Fibroblast of lung (primary cell): ENCODE measurements at regions not wholly inside any gene's neighbourhood (a gene's known extent, or its start where the extent isn't known, plus 50 kb on each side); places are given as distances from the start of the nearest gene placed in this dataset.

Experiments used
- DNase-seq, 2 donors: peaks; one replicate each; pipeline versions ENCODE4 v3.0.0 to v3.0.0-alpha.2; 2010; ENCODE audit warnings: low read depth in 2 of 2
- H2AFZ ChIP-seq: 2 replicates; pipeline ENCODE4 v1.5.1; 2012; ENCODE audit warnings: low read length, control low read depth, inconsistent platforms
- H3K27ac ChIP-seq: 2 replicates; pipeline ENCODE4 v1.5.1; 2011; ENCODE audit warnings: low read length, control low read depth; ENCODE audit not compliant: insufficient read depth
- H3K27me3 ChIP-seq: 2 replicates; pipeline ENCODE4 v1.5.1; 2011; ENCODE audit warnings: mild to moderate bottlenecking, low read length; ENCODE audit not compliant: control insufficient read depth, insufficient read depth
- H3K36me3 ChIP-seq: 2 replicates; pipeline ENCODE4 v1.5.1; 2011; ENCODE audit warnings: low read length; ENCODE audit not compliant: control insufficient read depth, insufficient read depth
- H3K4me1 ChIP-seq: 2 replicates; pipeline ENCODE4 v1.5.1; 2011; ENCODE audit warnings: low read length; ENCODE audit not compliant: control insufficient read depth, insufficient read depth; ENCODE audit errors: extremely low read depth
- H3K4me2 ChIP-seq: 2 replicates; pipeline ENCODE4 v1.5.1; 2011; ENCODE audit warnings: low read length, control low read depth; ENCODE audit not compliant: insufficient read depth; ENCODE audit errors: extremely low read depth
- H3K4me3 ChIP-seq, 4 experiments: fragments of 200-600 bp in 1 of 4; sonication (generic) in 1 of 4; replicated peaks in 1 of 4; 2 replicates each; pipeline ENCODE4 v1.5.1; 2011 to 2016; ENCODE audit warnings: low read length in 4 of 4, low read depth in 3 of 4, mild to moderate bottlenecking in 3 of 4, control low read depth in 2 of 4, inconsistent platforms in 1 of 4, mixed read lengths in 1 of 4; ENCODE audit not compliant: insufficient read depth in 1 of 4; ENCODE audit errors: control extremely low read depth in 1 of 4
- H3K79me2 ChIP-seq: 2 replicates; pipeline ENCODE4 v1.5.1; 2012; ENCODE audit warnings: mild to moderate bottlenecking, low read length, inconsistent platforms; ENCODE audit not compliant: control insufficient read depth, insufficient read depth
- H3K9ac ChIP-seq: 2 replicates; pipeline ENCODE4 v1.5.1; 2011; ENCODE audit warnings: mild to moderate bottlenecking, low read length, control low read depth; ENCODE audit not compliant: insufficient read depth
- H3K9me3 ChIP-seq: 2 replicates; pipeline ENCODE4 v1.5.1; 2012; ENCODE audit warnings: low read depth, low read length; ENCODE audit not compliant: control insufficient read depth, insufficient read depth
- H4K20me1 ChIP-seq: 2 replicates; pipeline ENCODE4 v1.5.1; 2011; ENCODE audit warnings: low read length; ENCODE audit not compliant: control insufficient read depth, insufficient read depth; ENCODE audit errors: extremely low read depth
- EZH2 ChIP-seq: IDR thresholded peaks from 2 replicates; pipeline ENCODE4 v1.5.1; 2012; ENCODE audit warnings: low read length, control low read depth, mild to moderate bottlenecking; ENCODE audit errors: missing control alignments
- TF ChIP-seq, protein P1 (sequence below), 2 donors: IDR thresholded peaks in 1 of 2; conservative IDR thresholded peaks in 1 of 2; 1 replicate in 1 of 2; 2 replicates in 1 of 2; pipeline ENCODE4 v1.5.1; 2011 to 2012; ENCODE audit warnings: low read length in 2 of 2, control low read depth in 1 of 2, inconsistent platforms in 1 of 2, low read depth in 1 of 2, mild to moderate bottlenecking in 1 of 2

DNA sequence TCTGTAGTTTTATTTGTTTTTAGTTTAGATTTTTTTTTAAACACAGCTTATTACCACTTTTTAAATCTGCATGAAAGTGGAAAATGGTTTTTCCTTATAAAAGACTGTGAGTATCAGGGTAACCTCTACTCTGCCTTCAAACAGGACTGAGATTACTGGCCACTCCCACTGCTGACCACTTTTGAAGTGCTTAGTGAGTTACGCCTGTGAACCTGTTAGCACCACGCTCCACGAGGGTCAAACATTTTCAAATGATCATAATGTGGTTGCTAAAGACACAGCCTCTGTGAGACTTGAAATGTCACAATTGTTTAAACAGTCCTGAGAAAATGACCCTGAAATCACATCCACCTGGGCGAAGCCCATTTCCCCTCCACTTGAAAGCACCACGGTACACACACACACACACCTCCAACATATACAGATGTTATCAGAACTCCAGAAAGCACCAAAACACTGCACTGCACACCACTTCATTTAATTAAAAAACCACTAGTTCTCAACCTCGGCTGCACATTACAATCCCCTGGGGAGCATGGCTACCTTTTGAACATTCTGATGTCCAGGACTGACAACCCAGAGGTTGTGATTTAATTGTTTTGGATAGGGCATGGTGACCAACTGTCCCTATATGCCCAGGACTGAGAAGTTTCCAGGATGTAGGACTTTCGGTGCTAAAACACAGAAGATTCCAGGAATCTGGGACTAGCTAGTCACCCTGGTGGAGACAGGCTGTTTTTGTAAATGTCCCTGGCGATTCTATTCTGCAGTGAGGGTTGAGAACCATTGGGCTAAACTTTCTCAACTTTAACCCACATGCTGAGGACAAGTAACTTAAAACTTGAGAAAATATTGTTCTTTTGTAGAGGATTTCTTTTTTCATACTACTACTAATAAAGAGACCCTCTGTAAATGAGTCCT, 176.4 kb upstream of the MYLIP start:
- H3K4me1 ChIP-seq, result peaks cover 4% of the 10 kb centered on the region
- no peak overlapping the region for H3K9ac ChIP-seq
- no peak for TF ChIP-seq EZH2
- TF ChIP-seq, protein P1, sequence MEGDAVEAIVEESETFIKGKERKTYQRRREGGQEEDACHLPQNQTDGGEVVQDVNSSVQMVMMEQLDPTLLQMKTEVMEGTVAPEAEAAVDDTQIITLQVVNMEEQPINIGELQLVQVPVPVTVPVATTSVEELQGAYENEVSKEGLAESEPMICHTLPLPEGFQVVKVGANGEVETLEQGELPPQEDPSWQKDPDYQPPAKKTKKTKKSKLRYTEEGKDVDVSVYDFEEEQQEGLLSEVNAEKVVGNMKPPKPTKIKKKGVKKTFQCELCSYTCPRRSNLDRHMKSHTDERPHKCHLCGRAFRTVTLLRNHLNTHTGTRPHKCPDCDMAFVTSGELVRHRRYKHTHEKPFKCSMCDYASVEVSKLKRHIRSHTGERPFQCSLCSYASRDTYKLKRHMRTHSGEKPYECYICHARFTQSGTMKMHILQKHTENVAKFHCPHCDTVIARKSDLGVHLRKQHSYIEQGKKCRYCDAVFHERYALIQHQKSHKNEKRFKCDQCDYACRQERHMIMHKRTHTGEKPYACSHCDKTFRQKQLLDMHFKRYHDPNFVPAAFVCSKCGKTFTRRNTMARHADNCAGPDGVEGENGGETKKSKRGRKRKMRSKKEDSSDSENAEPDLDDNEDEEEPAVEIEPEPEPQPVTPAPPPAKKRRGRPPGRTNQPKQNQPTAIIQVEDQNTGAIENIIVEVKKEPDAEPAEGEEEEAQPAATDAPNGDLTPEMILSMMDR (conservative IDR thresholded peaks at IDR 0.05 in 1 of 2, IDR thresholded peaks at IDR 0.05 in 1 of 2; ENCODE audit: low read depth in 1 of 2, low read length in 2 of 2), result no peak
- H2AFZ ChIP-seq, result no peak overlapping the region
- no peaks in the 10 kb centered on the region for H4K20me1 ChIP-seq
- no peak overlapping the region for H3K27ac ChIP-seq
- H3K4me2 ChIP-seq, result no peak overlapping the region
- no peak for DNase-seq
- no peaks in the 10 kb centered on the region for H3K79me2 ChIP-seq
- H3K9me3 ChIP-seq, result no peaks in the 10 kb centered on the region
- H3K4me3 ChIP-seq, result no peak overlapping the region
- no peaks in the 10 kb centered on the region for H3K27me3 ChIP-seq
- H3K36me3 ChIP-seq, result no peaks in the 10 kb centered on the region

DNA sequence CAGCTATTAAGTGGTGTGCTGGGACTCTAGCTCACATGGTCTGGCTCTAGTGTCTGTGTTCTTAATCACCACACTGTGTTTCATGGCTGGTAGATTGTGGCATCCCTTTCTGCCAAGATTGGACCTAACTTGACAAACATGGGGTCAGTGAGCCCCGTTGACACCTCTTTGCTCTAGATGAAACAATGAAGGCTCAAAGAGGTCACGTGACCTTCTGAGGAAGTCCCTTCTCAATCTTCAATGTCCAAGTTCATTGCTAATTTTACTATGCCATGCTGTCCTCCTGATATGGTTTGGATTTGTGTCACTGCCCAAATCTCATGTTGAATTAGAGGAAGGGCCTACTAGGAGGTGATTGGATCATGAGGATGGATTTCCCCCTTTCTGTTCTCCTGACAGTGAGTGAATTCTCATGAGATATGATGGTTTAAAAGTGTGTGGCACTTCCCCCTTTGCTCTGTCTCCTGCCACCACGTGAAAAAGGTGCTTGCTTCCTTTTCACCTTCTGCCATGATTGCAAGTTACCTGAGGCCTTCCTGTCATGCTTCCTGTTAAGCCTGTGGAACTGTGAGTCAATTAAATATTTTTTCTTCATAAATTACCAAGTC, 177.8 kb upstream of the MYLIP start:
- H3K36me3 ChIP-seq, result no peaks in the 10 kb centered on the region
- H3K9me3 ChIP-seq, result no peaks in the 10 kb centered on the region
- H4K20me1 ChIP-seq, result no peaks in the 10 kb centered on the region
- no peak overlapping the region for H3K4me2 ChIP-seq
- H3K9ac ChIP-seq, result no peak overlapping the region
- no peak overlapping the region for H3K4me3 ChIP-seq
- TF ChIP-seq, protein P1 (conservative IDR thresholded peaks at IDR 0.05 in 1 of 2, IDR thresholded peaks at IDR 0.05 in 1 of 2; ENCODE audit: low read depth in 1 of 2, low read length in 2 of 2), result no peak
- TF ChIP-seq EZH2, result no peak
- H3K4me1 ChIP-seq, result no peaks in the 10 kb centered on the region
- H3K79me2 ChIP-seq, result no peaks in the 10 kb centered on the region
- DNase-seq, result no peak
- no peak overlapping the region for H2AFZ ChIP-seq
- H3K27me3 ChIP-seq, result no peaks in the 10 kb centered on the region
- H3K27ac ChIP-seq, result no peak overlapping the region

DNA sequence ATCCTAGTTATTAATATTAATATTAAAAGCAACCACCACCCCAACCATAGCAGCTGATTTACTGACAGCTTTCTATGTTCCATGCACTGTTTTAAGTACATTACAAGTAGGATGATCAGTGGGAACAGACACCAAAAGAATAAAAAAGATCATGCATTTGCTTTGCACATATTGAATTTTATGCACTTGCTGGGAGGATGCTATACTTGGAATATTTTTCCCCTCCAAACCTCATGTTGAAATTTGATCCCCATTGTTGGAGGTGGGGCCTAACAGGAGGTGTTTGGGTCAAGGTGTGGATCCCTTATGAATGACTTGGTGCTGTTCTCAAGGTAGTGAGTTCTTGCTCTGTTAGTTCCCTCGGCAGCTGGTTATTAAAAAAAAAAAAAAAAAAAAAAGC, 178.9 kb upstream of the MYLIP start:
- Histone ChIP-seq H3K4me2 (no peak overlapping the region), H3K36me3 (no peaks in the 10 kb centered on the region), H3K9ac (no peak overlapping the region), H3K4me3 (no peak overlapping the region), H3K4me1 (no peaks in the 10 kb centered on the region), H3K9me3 (no peaks in the 10 kb centered on the region), H3K27me3 (no peaks in the 10 kb centered on the region), H2AFZ (no peak overlapping the region), H3K27ac (no peak overlapping the region), H4K20me1 (no peaks in the 10 kb centered on the region), H3K79me2 (no peaks in the 10 kb centered on the region)
- no peak for DNase-seq
- TF ChIP-seq, protein P1 (conservative IDR thresholded peaks at IDR 0.05 in 1 of 2, IDR thresholded peaks at IDR 0.05 in 1 of 2; ENCODE audit: low read depth in 1 of 2, low read length in 2 of 2), result no peak
- TF ChIP-seq EZH2, result no peak
